Uterus (tissue), 2 donors: ENCODE measurements at regions not wholly inside any gene's neighbourhood (a gene's known extent, or its start where the extent isn't known, plus 50 kb on each side); places are given as distances from the start of the nearest gene placed in this dataset.

ENCODE experiments used
- CTCF ChIP-seq, 4 experiments: fragments of 200-600 bp in 2 of 4; fragments of 450-650 bp in 2 of 4; sonication (generic) in 2 of 4; IDR thresholded peaks; one replicate each; pipeline ENCODE4 v1.5.1; 2016 to 2019; ENCODE audit warnings: antibody characterized with exemption in 4 of 4, mild to moderate bottlenecking in 2 of 4, moderate library complexity in 1 of 4
- POLR2A ChIP-seq, 2 donors: fragments of 450-650 bp; IDR thresholded peaks; one replicate each; pipeline ENCODE4 v1.6.1; 2016; ENCODE audit warnings: antibody characterized with exemption in 2 of 2, mild to moderate bottlenecking in 1 of 2, moderate library complexity in 1 of 2

GRCh38 chr1:79842811-79843210, 836.3 kb upstream of the ADGRL4 start:
- TF ChIP-seq CTCF (IDR thresholded peaks at IDR 0.05) (no peak), POLR2A (IDR thresholded peaks at IDR 0.05) (no peak)
